Peyer's patch (tissue), 4 donors: ENCODE measurements at regions not wholly inside any gene's neighbourhood (a gene's known extent, or its start where the extent isn't known, plus 50 kb on each side); places are given as distances from the start of the nearest gene placed in this dataset.

Source experiments
- CTCF ChIP-seq, 6 experiments: fragments of 450-650 bp in 4 of 6; fragments of 200-600 bp in 2 of 6; sonication (generic) in 1 of 6; IDR thresholded peaks; one replicate each; pipeline ENCODE4 v1.5.1; 2017 to 2019; ENCODE audit warnings: antibody characterized with exemption in 6 of 6, mild to moderate bottlenecking in 3 of 6, moderate library complexity in 1 of 6
- POLR2A ChIP-seq, 2 donors: fragments of 450-650 bp; IDR thresholded peaks; one replicate each; pipeline ENCODE4 v1.5.1; 2017; ENCODE audit warnings: antibody characterized with exemption in 2 of 2, mild to moderate bottlenecking in 2 of 2, moderate library complexity in 2 of 2

- TF ChIP-seq CTCF (IDR thresholded peaks at IDR 0.05) (no peak), POLR2A (IDR thresholded peaks at IDR 0.05) (no peak)
Observed at GRCh38 chr20:40434122-40434521, 254.9 kb downstream of the MAFB start.
